ENCODE measurements at regions not wholly inside any gene's neighbourhood (a gene's known extent, or its start where the extent isn't known, plus 50 kb on each side); places are given as distances from the start of the nearest gene placed in this dataset.
A peak's percentile ranks its signal among the peaks of the same experiment; 100 is the strongest.

DNA sequence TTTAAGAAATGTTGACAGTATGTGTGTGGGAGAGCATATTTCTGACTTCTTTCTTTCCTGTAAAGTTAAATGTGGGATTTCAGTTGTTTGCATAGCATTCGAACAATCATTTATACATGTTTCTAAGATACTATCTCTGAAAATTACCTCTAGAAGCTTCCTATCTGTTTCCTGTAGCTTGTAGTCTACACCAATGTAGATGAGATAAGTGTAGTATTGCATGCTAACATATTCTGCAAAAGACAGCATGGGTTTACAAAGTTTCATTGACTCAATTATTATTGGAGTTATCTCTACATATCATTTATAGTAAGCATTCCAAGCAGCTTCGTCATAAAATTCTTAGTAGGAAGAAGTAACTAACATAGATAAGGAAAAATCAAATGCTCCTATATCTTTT is 98.9 kb upstream of the DPYD start:
- DNase-seq = no peak

DNA sequence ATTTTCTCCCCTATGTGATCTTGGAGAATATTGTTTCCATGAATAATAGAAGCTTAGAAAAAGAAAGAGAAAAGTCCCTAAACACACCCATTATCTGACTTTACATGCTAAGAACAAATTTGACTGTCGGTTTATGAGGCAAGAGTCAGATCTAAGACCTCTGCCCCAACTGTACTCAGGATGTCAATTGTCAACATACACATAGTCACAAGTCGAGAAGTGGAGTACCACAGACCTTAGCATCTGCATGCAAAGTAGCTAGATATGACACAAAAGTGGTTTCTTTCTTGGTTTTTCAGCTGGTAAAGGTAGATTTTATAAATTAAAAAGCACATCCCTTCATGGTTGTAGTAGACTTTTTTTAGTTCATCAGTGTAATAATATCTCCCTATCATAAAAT is 97.2 kb upstream of the DPYD start:
- no peak for DNase-seq

DNA sequence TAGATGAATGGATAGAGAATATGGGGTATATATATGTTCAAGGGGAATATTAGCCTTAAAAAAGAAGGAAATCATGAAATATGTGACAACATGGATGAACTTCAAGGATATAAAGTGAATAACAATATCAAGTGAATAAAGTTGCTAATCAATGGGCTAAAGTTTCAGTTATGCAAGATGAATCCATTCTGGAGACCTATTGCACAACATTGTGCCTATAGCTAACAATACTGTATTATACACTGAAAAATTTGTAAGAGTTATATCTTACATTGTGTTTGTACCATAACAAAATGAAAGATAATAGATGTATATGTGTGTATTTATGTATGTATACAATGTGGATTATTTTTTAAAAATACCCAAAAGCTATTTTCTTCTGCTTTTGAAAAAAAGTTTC is 96.3 kb upstream of the DPYD start:
- no peak for DNase-seq

DNA sequence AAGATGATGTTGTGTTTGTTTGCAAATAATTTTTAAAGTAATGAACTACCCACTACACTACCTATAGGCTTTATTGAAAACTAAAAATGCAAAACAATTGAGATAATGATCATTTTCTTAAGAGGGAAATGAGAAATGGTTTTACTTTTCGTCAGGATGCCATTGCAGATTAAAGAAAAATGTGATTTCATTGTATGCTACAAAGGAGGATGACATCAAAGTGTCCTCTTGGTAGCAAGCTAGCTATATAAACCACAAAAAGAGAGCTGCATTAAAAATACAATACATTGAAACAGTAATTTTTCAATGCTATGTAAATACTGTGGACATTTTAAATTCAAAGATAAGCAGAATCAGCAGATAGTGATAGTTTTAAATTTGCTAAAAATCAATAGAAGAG is 87.5 kb upstream of the DPYD start:
- DNase-seq = no peak

DNA sequence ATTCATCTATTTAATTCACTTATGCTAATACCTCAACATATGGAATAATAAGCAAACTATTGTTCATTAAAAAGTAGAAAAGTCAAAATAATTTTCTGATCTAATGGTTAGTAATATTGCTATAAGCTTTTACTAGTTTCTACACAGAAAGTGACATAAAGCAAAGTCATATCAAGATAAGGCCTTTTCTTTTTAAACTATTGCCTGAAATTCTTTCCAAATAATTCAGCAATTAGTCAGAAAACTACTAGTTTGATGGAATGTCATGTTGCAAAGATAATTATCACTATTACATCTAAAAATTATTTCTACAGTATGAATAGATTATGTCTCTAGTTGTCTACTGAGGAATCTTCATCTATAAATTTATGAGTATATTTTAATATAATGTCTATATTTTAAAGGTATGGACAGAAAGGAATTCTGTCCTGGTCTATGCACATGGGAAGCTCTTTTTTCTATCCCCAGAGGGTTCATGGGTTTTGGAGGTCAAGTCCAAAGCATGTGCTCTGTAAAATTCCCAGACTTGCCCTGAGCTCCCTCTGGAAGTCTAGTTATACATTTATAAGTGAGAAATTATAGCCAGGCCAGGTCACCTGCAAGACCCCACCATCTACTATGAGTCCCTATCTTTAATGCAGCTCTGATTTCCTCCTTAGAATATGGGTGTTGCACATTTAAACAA is 84.6 kb upstream of the DPYD start:
- no peak for DNase-seq

DNA sequence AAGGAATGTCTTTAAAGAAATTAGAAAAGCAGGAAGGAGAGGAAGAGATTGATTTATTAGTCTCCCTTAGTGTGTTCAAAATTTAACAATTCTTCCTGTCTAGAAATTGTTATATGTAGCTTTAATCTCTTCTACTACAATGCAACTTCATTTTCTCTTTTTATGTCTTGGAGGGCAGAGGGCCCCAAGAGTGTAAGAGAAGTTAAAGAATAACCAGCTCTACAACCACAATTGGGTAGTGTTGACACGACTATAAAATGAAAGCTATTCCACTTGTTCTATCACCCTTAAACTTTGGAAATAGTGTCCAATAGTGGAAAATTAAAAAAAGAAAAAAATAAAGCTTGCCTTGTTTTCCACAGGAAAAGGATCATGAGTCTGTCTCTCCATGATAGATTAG is 82.6 kb upstream of the DPYD start:
- no peak for DNase-seq

DNA sequence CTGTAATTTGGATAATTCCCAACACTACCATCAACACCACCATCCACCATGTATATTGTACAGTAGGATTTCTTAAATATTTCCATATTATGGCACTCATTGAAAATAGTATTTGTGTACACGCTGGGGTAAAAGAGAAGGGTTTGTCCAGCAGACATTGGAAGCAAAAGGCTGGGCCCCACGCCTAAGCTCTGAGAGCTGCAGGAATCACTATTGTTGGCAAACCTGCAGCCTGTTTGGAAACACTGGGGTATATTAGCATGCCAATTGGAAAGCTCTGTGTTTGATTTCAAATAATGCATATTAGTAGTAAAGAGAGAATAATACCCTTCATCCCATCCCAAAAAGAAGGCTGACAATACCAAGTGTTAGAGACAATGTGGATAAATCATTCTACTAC is 81.5 kb upstream of the DPYD start:
- DNase-seq = no peak

DNA sequence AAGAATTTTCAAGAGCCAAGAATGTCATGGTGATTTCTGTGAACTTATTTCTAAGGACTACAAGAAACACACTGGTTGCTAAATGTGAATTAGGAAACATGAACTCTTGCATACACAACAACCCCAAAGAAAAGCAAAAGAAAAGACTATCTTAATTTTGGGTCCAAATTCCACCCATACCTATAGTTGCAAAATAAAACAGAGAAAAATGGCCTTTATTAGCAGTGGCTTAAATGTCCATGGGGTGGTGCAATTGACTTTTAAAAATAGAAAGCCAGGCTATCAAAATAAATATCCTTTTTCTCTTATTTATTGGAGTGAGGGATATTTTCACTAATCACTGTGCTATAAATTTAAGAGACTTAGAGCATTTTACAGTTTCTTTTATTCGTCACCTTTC is 80.9 kb upstream of the DPYD start:
- no peak for DNase-seq

DNA sequence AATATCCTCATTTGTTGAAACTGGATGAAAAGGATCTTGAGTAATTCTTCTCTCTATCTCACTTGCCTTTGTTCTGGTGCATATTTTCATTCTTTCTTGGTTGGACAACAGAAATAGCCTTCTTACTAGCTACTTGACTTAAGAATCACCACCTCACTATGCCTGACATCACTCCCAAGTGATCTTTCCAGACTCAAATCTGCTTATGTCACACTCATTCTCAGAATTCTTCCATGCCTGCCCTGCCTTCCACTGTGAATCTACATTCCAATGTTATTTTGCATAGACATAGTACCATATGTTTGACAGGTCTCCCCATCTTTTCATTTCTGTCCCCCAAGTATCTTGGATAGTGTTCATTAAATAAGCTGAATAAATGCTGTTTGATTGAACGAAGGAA is 78.5 kb upstream of the DPYD start:
- DNase-seq = no peak

DNA sequence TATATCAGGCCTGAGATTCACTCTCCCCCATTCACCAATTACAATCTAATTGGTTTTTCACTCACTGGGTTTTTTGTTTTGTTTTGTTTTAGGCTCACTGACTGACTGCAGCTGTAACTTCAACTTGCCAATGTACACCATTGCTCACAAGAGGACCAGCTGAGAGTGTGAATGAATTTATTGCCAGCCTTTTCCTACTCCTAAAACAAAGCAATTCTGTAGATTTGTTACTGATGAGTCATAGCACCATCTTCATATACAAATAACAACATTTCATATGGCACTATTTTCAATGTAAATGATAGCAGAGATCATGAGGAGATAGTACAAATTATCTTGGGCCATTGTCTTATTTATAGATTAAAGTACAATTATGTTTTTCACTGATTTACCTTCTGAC is 76.0 kb upstream of the DPYD start:
- DNase-seq = no peak

DNA sequence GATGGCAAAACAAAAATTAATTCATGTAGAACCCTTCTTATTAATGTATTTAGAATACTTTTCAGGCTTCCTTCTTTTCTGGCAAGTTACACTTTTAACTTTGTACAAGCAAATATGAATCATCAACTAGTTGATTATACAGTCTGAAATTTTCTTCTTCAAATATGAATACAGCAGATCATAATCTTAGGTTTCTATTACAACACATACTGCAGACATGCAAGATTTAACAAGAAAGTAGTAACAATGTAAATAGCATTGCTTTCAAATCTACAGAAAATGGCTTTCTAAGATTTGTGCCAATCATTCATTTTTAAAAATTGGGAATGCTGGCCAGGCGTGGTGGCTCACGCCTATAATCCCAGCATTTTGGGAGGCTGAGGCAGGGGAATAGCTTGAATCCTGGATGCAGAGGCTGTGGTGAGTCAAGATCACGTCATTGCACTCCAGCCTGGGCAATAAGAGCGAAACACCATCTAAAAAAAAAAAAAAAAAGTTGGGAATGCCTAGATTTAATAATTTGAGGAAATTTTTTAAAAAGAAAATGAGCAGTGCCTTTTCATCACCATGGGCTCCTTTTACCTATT is 68.4 kb upstream of the DPYD start:
- DNase-seq = no peak

DNA sequence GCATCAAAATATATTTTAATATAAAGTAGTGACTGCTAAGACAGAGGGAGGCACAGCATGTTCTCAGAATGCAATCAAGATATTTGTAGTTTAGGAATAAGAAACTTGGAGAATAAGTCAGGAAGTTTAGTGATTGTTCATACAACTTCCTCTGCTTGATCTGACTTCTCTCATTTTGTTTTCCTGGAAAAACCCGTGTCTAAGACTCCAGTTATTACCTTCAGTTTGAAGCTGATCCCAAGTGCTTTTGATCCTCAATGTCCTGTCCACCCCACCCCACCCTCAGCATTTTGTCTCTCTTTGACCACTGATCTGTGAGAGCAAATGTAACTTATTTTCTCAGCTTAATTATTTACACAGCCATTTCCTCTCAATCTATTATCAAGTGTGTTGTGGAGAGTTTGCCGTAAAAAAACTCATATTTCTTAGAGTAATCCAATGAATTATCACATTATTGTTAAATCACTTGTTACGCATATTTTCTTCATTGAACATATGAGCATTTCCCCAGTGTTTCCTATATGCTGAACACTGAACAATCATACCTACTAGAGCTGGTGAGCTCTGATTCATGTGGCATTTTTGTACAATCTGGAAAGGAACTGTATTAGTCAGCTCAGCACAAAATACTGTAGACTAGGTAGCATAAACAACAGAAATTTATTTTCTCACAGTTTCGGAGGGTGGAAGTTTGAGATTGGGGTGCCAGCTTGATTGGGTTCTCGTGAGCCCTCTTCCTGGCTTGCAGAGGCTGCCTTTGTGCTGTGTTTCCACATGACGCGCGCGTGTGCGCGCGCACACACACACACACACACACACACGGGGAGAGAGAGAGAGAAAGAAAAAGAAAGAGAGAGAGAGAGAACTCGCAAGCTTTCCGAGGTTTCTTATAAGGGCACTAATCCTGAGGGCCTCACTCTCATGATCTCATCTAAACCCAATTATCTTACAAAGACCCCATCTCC is 65.5 kb upstream of the DPYD start:
- DNase-seq = peak; percentile 32

DNA sequence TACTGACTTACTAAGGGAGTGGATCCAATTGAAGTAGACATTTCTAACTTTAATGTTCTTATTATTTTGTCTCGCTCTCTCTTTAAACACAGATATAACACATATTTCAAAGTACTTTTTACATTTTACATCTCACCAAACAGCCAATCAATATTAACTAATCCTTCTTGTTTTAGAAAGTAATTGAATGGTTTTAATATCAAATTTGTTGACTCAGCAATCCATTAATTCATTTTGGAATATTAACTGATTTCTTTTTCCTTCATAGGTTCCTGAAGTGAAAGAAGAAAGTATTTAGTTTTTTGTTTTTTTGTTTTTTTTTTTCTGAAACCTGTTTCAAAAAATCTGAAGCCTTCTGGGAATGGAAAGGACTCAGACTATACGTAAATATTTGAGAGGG is 62.3 kb upstream of the DPYD start:
- DNase-seq = no peak

DNA sequence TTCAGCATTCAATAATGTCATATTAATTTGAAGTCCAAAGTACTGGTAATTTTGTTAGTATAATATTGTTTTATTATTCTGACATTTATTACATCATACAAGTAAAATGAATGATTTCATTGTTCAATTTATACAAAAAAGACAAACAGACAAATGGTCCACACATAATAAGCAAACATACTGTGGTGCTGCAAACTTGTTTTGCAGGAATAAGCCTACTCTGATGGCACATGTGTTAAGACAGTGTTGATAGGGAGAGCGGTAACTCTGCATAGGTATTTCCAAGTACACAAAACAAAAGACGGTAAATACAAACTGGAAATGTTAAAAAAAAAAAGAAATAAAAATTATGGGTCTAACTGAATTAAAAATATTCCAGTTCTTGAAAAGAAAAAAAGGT is 59.7 kb upstream of the DPYD start:
- no peak for DNase-seq

DNA sequence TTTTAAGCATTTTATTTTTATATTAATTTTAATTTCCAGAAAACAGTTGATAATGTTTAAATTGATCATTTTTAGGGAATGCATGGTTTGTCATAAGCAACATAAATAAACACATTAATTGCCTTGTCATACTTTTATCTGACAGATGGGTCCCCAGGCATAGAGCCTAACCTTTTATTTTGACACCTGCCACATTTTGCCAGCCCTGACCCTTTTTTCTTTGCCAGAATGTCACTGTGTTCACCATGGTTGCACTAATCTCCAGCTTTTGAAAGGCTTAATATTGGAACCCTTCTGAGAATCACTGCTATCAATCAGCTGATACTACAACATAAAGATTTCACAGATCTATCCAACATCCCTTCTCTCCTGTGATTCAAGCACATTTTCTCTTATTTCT is 56.0 kb upstream of the DPYD start:
- no peak for DNase-seq
